Activated T-helper 17 cell treated with anti-CD3 and anti-CD28 coated beads, Interleukin-2, amount 50 U/mL, for 72 hours (primary cell): ENCODE measurements at regions not wholly inside any gene's neighbourhood (a gene's known extent, or its start where the extent isn't known, plus 50 kb on each side); places are given as distances from the start of the nearest gene placed in this dataset.
"Not testable (repeated sequence)": the region's sequence is repeated elsewhere in the genome, so short reads cannot be mapped to it uniquely, and the experiment has no call there.

Experiments used
- ATAC-seq: fragments of 150-1000 bp; cut with Tn5 transposase; replicated peaks from 2 replicates; pipeline ENCODE4 v1.10.0; 2021; ENCODE audit warnings: mild to moderate bottlenecking, moderate library complexity
- H3K27ac Mint-ChIP-seq: one replicate; pipeline ENCODE4 v1.8.0; 2022; ENCODE audit warnings: mixed read lengths
- H3K27me3 Mint-ChIP-seq: one replicate; pipeline ENCODE4 v1.8.0; 2022; ENCODE audit warnings: mixed read lengths
- H3K36me3 Mint-ChIP-seq: one replicate; pipeline ENCODE4 v1.8.0; 2022; ENCODE audit warnings: low read depth, mild to moderate bottlenecking, mixed read lengths
- H3K4me1 Mint-ChIP-seq: one replicate; pipeline ENCODE4 v1.8.0; 2022; ENCODE audit warnings: mixed read lengths
- H3K4me3 Mint-ChIP-seq: one replicate; pipeline ENCODE4 v1.8.0; 2022; ENCODE audit warnings: mild to moderate bottlenecking, mixed read lengths
- H3K9me3 Mint-ChIP-seq: one replicate; pipeline ENCODE4 v1.8.0; 2022; ENCODE audit warnings: mixed read lengths

- no peaks in the 10 kb centered on the region for H3K27me3 Mint-ChIP-seq
- ATAC-seq: no peak
- H3K4me1 Mint-ChIP-seq: no peaks in the 10 kb centered on the region
- H3K36me3 Mint-ChIP-seq: no peaks in the 10 kb centered on the region
- peaks cover 3% of the 10 kb centered on the region for H3K9me3 Mint-ChIP-seq
- H3K27ac Mint-ChIP-seq: no peak overlapping the region
- H3K4me3 Mint-ChIP-seq: no peak overlapping the region
Observed at GRCh38 chr1:81738875-81739274, 61.9 kb upstream of the ADGRL2 start.

- H3K4me3 Mint-ChIP-seq: no peak overlapping the region
- H3K36me3 Mint-ChIP-seq: no peaks in the 10 kb centered on the region
- H3K4me1 Mint-ChIP-seq: no peaks in the 10 kb centered on the region
- peaks cover 6% of the 10 kb centered on the region for H3K9me3 Mint-ChIP-seq
- no peak for ATAC-seq
- H3K27ac Mint-ChIP-seq: no peak overlapping the region
- no peaks in the 10 kb centered on the region for H3K27me3 Mint-ChIP-seq
Observed at GRCh38 chr1:81733480-81733879, 67.3 kb upstream of the ADGRL2 start.

GRCh38 chr1:81731989-81732388, 68.7 kb upstream of the ADGRL2 start:
- Mint-ChIP-seq H3K9me3 (peaks cover 5% of the 10 kb centered on the region), H3K4me1 (no peaks in the 10 kb centered on the region), H3K27ac (no peak overlapping the region), H3K36me3 (no peaks in the 10 kb centered on the region), H3K4me3 (no peak overlapping the region), H3K27me3 (no peaks in the 10 kb centered on the region)
- no peak for ATAC-seq

DNA sequence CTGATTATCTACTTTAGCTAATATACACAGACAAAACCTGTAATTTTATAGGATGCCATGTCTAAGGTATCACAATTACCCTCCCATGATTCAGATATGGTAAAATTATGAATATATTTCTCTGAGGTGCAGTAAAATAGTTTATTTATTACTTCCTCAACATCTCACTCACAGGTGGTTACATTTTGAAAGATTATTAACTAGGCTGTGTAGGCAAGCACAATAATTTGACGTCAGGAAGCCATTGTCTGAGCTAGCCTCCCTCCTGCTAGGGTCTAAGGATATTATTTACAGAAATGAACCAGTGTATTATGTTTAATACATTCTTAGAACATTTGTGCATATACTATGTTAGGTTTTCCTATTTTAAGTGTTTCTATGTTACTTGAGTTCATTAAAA, 69.9 kb upstream of the ADGRL2 start:
- Mint-ChIP-seq H3K4me3 (no peak overlapping the region), H3K4me1 (no peaks in the 10 kb centered on the region), H3K27ac (no peak overlapping the region), H3K9me3 (peaks cover 4% of the 10 kb centered on the region), H3K27me3 (no peaks in the 10 kb centered on the region), H3K36me3 (no peaks in the 10 kb centered on the region)
- no peak for ATAC-seq

DNA sequence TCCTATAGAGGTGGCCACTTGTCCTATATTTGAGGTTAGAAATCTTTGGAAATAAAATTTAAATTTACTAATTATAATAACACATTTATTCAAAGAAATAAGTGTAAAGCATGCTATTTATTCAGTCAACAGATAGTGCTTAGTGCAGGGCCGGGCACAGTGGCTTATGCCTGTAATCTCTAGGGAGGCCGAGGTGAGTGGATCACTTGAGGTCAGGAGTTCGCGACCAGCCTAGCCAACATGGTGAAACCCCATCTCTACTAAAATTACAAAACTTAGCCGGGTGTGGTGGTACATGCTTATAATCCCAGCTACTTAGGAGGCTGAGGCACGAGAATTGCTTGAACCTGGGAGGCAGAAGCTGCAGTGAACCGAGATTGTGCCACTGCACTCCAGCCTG, 70.4 kb upstream of the ADGRL2 start:
- not testable (repeated sequence) for H3K9me3 Mint-ChIP-seq, H3K4me1 Mint-ChIP-seq, H3K36me3 Mint-ChIP-seq, H3K27ac Mint-ChIP-seq, H3K4me3 Mint-ChIP-seq, ATAC-seq, H3K27me3 Mint-ChIP-seq

DNA sequence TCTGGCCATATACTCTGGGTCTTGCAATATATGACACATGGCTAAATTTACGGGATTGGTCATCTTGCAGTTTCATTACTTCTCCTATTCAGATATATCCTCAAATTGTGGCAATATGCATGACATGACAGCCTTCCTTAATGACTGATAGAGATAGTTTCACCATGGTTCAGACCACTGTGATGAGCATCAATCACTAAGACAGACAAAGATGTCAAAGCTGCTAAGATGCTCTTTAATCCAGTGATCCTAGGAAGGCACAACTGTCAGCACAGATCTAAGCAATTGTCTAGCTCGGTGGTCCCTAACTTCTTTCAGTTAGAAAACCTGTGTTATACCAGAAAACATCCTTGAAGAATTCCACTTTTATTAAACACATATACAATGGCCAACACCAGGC, 70.9 kb upstream of the ADGRL2 start:
- H3K36me3 Mint-ChIP-seq: no peaks in the 10 kb centered on the region
- peaks cover 4% of the 10 kb centered on the region for H3K9me3 Mint-ChIP-seq
- no peak overlapping the region for H3K4me3 Mint-ChIP-seq
- no peak for ATAC-seq
- no peaks in the 10 kb centered on the region for H3K27me3 Mint-ChIP-seq
- H3K4me1 Mint-ChIP-seq: no peaks in the 10 kb centered on the region
- H3K27ac Mint-ChIP-seq: no peak overlapping the region

DNA sequence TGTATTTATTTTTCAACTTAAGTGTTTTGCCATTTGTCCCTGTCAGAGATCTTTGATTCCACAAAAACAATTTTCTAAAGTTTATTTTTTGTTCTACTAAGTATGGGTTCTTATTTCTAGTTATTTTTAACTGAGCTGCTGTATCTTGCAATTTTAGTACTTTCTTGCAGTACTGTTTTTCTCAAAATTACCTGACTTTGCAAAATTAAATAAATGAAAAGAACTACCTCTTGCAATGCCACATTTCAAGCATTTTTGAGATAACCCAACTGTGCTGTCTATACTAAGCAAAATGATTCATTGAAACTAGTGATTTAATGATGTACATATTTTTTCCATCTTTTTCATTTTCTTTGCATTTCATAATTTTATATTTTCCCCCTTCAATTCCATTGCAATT, 71.5 kb upstream of the ADGRL2 start:
- no peaks in the 10 kb centered on the region for H3K27me3 Mint-ChIP-seq
- H3K4me3 Mint-ChIP-seq: no peak overlapping the region
- H3K36me3 Mint-ChIP-seq: no peaks in the 10 kb centered on the region
- ATAC-seq: no peak
- H3K27ac Mint-ChIP-seq: no peak overlapping the region
- peaks cover 4% of the 10 kb centered on the region for H3K9me3 Mint-ChIP-seq
- no peaks in the 10 kb centered on the region for H3K4me1 Mint-ChIP-seq

- ATAC-seq: no peak
- no peaks in the 10 kb centered on the region for H3K27me3 Mint-ChIP-seq
- H3K4me3 Mint-ChIP-seq: no peak overlapping the region
- no peak overlapping the region for H3K27ac Mint-ChIP-seq
- H3K4me1 Mint-ChIP-seq: no peaks in the 10 kb centered on the region
- no peaks in the 10 kb centered on the region for H3K36me3 Mint-ChIP-seq
- H3K9me3 Mint-ChIP-seq: peaks cover 9% of the 10 kb centered on the region
Observed at GRCh38 chr1:81725823-81726222, 74.9 kb upstream of the ADGRL2 start.

- H3K4me1 Mint-ChIP-seq, H3K4me3 Mint-ChIP-seq, H3K36me3 Mint-ChIP-seq, ATAC-seq, H3K9me3 Mint-ChIP-seq, H3K27ac Mint-ChIP-seq, H3K27me3 Mint-ChIP-seq: not testable (repeated sequence)
Observed at GRCh38 chr1:81722631-81723328, 78.0 kb upstream of the ADGRL2 start.

- H3K27ac Mint-ChIP-seq, ATAC-seq, H3K4me3 Mint-ChIP-seq: not testable (repeated sequence)
Observed at GRCh38 chr1:81720256-81720655, 80.5 kb upstream of the ADGRL2 start.

DNA sequence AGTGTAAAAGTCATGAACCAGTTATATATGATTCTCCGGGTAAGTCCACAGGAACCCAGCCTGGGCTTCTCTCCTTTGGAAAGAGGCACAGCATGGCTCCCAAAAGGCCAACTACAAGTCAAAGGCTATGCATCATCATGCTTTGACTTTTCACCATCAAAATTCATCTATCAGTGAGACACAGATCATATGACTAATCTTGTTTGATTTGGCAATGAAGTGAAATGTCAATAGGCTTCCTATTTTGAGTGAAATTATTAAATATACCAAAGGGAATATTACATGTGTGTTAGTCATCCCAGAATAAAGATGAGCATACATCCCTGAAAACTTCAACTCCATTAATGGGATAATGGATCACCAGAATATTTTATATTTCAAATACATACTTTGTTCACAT, 83.5 kb upstream of the ADGRL2 start:
- peaks cover 3% of the 10 kb centered on the region for H3K9me3 Mint-ChIP-seq
- H3K4me3 Mint-ChIP-seq: no peak overlapping the region
- H3K36me3 Mint-ChIP-seq: no peaks in the 10 kb centered on the region
- no peak overlapping the region for H3K27ac Mint-ChIP-seq
- no peak for ATAC-seq
- no peaks in the 10 kb centered on the region for H3K4me1 Mint-ChIP-seq
- no peaks in the 10 kb centered on the region for H3K27me3 Mint-ChIP-seq

More at GRCh38 chr1:81720256-81720655, 80.5 kb upstream of the ADGRL2 start:
- not testable (repeated sequence) for H3K27me3 Mint-ChIP-seq, H3K36me3 Mint-ChIP-seq, H3K4me1 Mint-ChIP-seq, H3K9me3 Mint-ChIP-seq

DNA sequence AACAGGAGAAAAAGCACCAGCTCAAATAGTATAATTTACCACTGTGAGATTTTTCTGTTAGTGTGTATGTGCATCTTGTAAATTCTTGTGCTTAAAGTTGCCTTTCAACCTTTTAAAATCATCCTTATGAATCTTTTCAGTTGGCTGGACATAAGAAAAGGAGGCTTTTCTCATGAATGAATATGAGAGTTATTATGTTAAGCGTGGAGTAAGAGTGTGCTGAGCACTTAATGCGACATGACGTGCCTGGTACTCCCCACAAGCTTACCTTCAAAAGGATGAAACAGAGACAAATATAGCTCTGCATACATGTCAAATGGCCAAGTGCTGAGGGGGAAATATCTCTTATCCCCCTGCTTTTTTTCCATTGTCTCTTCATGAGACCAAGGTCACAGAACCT, 85.3 kb upstream of the ADGRL2 start:
- H3K4me3 Mint-ChIP-seq: no peak overlapping the region
- peaks cover 3% of the 10 kb centered on the region for H3K9me3 Mint-ChIP-seq
- no peak for ATAC-seq
- no peak overlapping the region for H3K27ac Mint-ChIP-seq
- no peaks in the 10 kb centered on the region for H3K4me1 Mint-ChIP-seq
- H3K36me3 Mint-ChIP-seq: no peaks in the 10 kb centered on the region
- H3K27me3 Mint-ChIP-seq: no peaks in the 10 kb centered on the region

DNA sequence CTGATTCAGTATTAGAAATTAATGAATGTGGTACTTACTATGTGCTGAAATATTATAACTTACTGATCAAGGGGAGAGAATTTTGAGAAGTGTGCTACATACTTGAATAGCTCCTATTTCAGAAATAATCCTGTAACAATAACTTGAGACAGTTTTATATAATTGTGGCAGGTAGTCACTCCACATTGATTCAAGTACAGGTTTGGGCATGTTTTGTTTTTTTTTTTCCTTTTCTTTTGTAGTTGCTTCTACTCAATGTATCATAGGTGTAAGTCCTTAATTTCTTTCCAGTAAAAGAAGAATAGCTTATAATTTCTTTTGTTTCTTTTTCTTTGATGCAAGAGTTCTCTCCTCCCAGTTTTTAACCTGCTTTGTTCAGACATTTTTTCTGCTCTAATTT, 86.1 kb upstream of the ADGRL2 start:
- Mint-ChIP-seq H3K27me3 (no peaks in the 10 kb centered on the region), H3K9me3 (peaks cover 3% of the 10 kb centered on the region), H3K4me3 (no peak overlapping the region), H3K36me3 (no peaks in the 10 kb centered on the region), H3K4me1 (no peaks in the 10 kb centered on the region), H3K27ac (no peak overlapping the region)
- ATAC-seq: no peak

DNA sequence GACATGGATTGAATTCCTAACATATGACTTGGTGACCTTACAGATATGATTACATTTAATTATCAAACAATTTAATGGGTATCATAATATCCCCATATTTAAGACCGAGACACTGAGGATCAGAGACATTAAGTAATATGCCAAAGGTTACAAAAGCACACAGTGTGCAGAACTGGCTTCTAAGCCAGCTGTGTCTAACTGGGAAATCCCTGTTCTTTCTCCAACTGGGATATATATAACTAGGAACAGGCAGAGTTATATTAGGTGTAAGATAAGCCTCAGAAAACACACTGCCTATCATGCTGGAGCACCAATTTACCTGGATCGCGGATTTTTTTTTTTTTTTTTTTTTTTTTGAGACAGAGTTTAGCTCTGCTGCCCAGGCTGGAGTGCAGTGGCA, 88.3 kb upstream of the ADGRL2 start:
- H3K27ac Mint-ChIP-seq: no peak overlapping the region
- peaks cover 3% of the 10 kb centered on the region for H3K9me3 Mint-ChIP-seq
- H3K36me3 Mint-ChIP-seq: no peaks in the 10 kb centered on the region
- no peaks in the 10 kb centered on the region for H3K27me3 Mint-ChIP-seq
- no peak for ATAC-seq
- no peak overlapping the region for H3K4me3 Mint-ChIP-seq
- no peaks in the 10 kb centered on the region for H3K4me1 Mint-ChIP-seq

- H3K27ac Mint-ChIP-seq: no peak overlapping the region
- H3K36me3 Mint-ChIP-seq: no peaks in the 10 kb centered on the region
- ATAC-seq: no peak
- H3K27me3 Mint-ChIP-seq: no peaks in the 10 kb centered on the region
- no peaks in the 10 kb centered on the region for H3K4me1 Mint-ChIP-seq
- no peak overlapping the region for H3K4me3 Mint-ChIP-seq
- no peaks in the 10 kb centered on the region for H3K9me3 Mint-ChIP-seq
Observed at GRCh38 chr1:81710857-81711256, 89.9 kb upstream of the ADGRL2 start.

DNA sequence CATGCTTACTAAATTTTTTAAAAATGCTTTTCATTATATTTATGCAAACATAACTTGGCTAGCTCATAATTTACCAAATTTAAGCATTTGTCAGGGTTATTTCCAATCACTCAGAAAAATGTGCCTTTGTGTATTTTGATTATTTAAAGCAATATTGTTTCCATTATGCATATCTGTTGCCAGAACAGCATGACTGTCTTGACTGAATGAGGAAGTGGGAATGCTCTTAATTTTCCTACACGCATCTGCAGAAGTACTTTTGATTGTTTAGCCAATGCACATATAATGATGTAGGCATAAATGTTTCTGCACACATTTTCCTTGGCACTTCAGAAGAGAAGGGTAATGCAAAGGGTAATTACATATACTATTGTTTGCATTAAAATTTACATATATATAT, 92.5 kb upstream of the ADGRL2 start:
- no peaks in the 10 kb centered on the region for H3K4me1 Mint-ChIP-seq
- peaks cover 2% of the 10 kb centered on the region for H3K9me3 Mint-ChIP-seq
- ATAC-seq: no peak

More for the DNA sequence above, 92.5 kb upstream of the ADGRL2 start:
- no peaks in the 10 kb centered on the region for H3K27me3 Mint-ChIP-seq
- H3K4me3 Mint-ChIP-seq: no peak overlapping the region
- no peak overlapping the region for H3K27ac Mint-ChIP-seq
- no peaks in the 10 kb centered on the region for H3K36me3 Mint-ChIP-seq
